Skeletal muscle satellite cell (primary cell): ENCODE measurements at regions not wholly inside any gene's neighbourhood (a gene's known extent, or its start where the extent isn't known, plus 50 kb on each side); places are given as distances from the start of the nearest gene placed in this dataset.

ENCODE experiments used
- H3K27me3 ChIP-seq: 2 replicates; pipeline ENCODE4 v1.7.0; 2013; ENCODE audit warnings: low read length; ENCODE audit not compliant: control insufficient read depth, insufficient read depth
- H3K36me3 ChIP-seq: 2 replicates; pipeline ENCODE4 v1.7.0; 2013; ENCODE audit warnings: mild to moderate bottlenecking, control low read depth, low read length; ENCODE audit not compliant: insufficient read depth
- H3K4me1 ChIP-seq: 2 replicates; pipeline ENCODE4 v1.7.0; 2013; ENCODE audit warnings: low read length; ENCODE audit not compliant: control insufficient read depth, insufficient read depth
- H3K4me2 ChIP-seq: 2 replicates; pipeline ENCODE4 v1.7.0; 2013; ENCODE audit warnings: mild to moderate bottlenecking, low read length
- H3K4me3 ChIP-seq: 2 replicates; pipeline ENCODE4 v1.7.0; 2013; ENCODE audit warnings: low read length
- H3K9ac ChIP-seq: 2 replicates; pipeline ENCODE4 v1.7.0; 2013; ENCODE audit warnings: mild to moderate bottlenecking, low read depth, low read length, moderate library complexity
- H3K9me3 ChIP-seq: replicated peaks from 2 replicates; pipeline ENCODE4 v1.7.0; 2013; ENCODE audit warnings: mild to moderate bottlenecking, control low read depth, low read length

- Histone ChIP-seq H3K36me3 (no peaks in the 10 kb centered on the region), H3K4me1 (no peaks in the 10 kb centered on the region), H3K27me3 (no peaks in the 10 kb centered on the region), H3K4me2 (no peak overlapping the region), H3K9ac (no peak overlapping the region), H3K9me3 (no peaks in the 10 kb centered on the region), H3K4me3 (no peak overlapping the region)
These were observed 83.5 kb upstream of the GREM2 start for GRCh38 chr1:240695416-240695815.

GRCh38 chr1:240693844-240694243 is 81.9 kb upstream of the GREM2 start:
- Histone ChIP-seq H3K9ac (no peak overlapping the region), H3K4me3 (no peak overlapping the region), H3K27me3 (no peaks in the 10 kb centered on the region), H3K4me1 (no peaks in the 10 kb centered on the region), H3K36me3 (no peaks in the 10 kb centered on the region), H3K4me2 (no peak overlapping the region), H3K9me3 (no peaks in the 10 kb centered on the region)

- Histone ChIP-seq H3K36me3 (no peaks in the 10 kb centered on the region), H3K4me1 (no peaks in the 10 kb centered on the region), H3K4me2 (no peak overlapping the region), H3K9ac (no peak overlapping the region), H3K9me3 (no peaks in the 10 kb centered on the region), H3K4me3 (no peak overlapping the region), H3K27me3 (no peaks in the 10 kb centered on the region)
These were observed 81.1 kb upstream of the GREM2 start for GRCh38 chr1:240693036-240693435.

- Histone ChIP-seq H3K4me1 (no peaks in the 10 kb centered on the region), H3K9me3 (no peaks in the 10 kb centered on the region), H3K27me3 (no peaks in the 10 kb centered on the region), H3K9ac (no peak overlapping the region), H3K36me3 (no peaks in the 10 kb centered on the region), H3K4me3 (no peak overlapping the region), H3K4me2 (peak overlapping the region; percentile 10)
These were observed 80.2 kb upstream of the GREM2 start for GRCh38 chr1:240691909-240692705.

- H3K4me3 ChIP-seq, result no peak overlapping the region
- H3K9ac ChIP-seq, result no peak overlapping the region
- H3K4me2 ChIP-seq, result no peak overlapping the region
- H3K9me3 ChIP-seq, result no peaks in the 10 kb centered on the region
- H3K36me3 ChIP-seq, result no peaks in the 10 kb centered on the region
- H3K4me1 ChIP-seq, result no peaks in the 10 kb centered on the region
- no peaks in the 10 kb centered on the region for H3K27me3 ChIP-seq
These were observed 79.5 kb upstream of the GREM2 start for GRCh38 chr1:240691501-240691900.

- no peaks in the 10 kb centered on the region for H3K36me3 ChIP-seq
- no peaks in the 10 kb centered on the region for H3K9me3 ChIP-seq
- H3K4me3 ChIP-seq, result no peak overlapping the region
- no peak overlapping the region for H3K9ac ChIP-seq
- no peak overlapping the region for H3K4me2 ChIP-seq
- no peaks in the 10 kb centered on the region for H3K27me3 ChIP-seq
- H3K4me1 ChIP-seq, result no peaks in the 10 kb centered on the region
These were observed 75.9 kb upstream of the GREM2 start for GRCh38 chr1:240687820-240688219.

GRCh38 chr1:240683576-240683975 is 71.6 kb upstream of the GREM2 start:
- Histone ChIP-seq H3K36me3 (no peaks in the 10 kb centered on the region), H3K4me1 (no peaks in the 10 kb centered on the region), H3K9me3 (no peaks in the 10 kb centered on the region), H3K9ac (no peak overlapping the region), H3K4me2 (no peak overlapping the region), H3K27me3 (no peaks in the 10 kb centered on the region), H3K4me3 (no peak overlapping the region)

GRCh38 chr1:240682859-240683242 is 70.9 kb upstream of the GREM2 start:
- Histone ChIP-seq H3K27me3 (no peaks in the 10 kb centered on the region), H3K36me3 (no peaks in the 10 kb centered on the region), H3K4me1 (no peaks in the 10 kb centered on the region), H3K4me3 (no peak overlapping the region), H3K4me2 (no peak overlapping the region), H3K9me3 (no peaks in the 10 kb centered on the region), H3K9ac (no peak overlapping the region)

- H3K9me3 ChIP-seq, result no peaks in the 10 kb centered on the region
These were observed 70.4 kb upstream of the GREM2 start for GRCh38 chr1:240682166-240682858.

GRCh38 chr1:240672132-240672811 is 60.3 kb upstream of the GREM2 start:
- Histone ChIP-seq H3K4me2 (no peak overlapping the region), H3K4me1 (no peaks in the 10 kb centered on the region), H3K9ac (no peak overlapping the region), H3K36me3 (no peaks in the 10 kb centered on the region), H3K27me3 (peaks cover 3% of the 10 kb centered on the region), H3K9me3 (no peaks in the 10 kb centered on the region), H3K4me3 (no peak overlapping the region)

More at GRCh38 chr1:240682166-240682858, 70.4 kb upstream of the GREM2 start:
- no peaks in the 10 kb centered on the region for H3K36me3 ChIP-seq
- H3K27me3 ChIP-seq, result no peaks in the 10 kb centered on the region
- H3K4me2 ChIP-seq, result no peak overlapping the region
- no peaks in the 10 kb centered on the region for H3K4me1 ChIP-seq
- H3K4me3 ChIP-seq, result no peak overlapping the region
- no peak overlapping the region for H3K9ac ChIP-seq

GRCh38 chr1:240667351-240667750 is 55.4 kb upstream of the GREM2 start:
- no peak overlapping the region for H3K4me3 ChIP-seq
- no peaks in the 10 kb centered on the region for H3K4me1 ChIP-seq
- H3K9ac ChIP-seq, result no peak overlapping the region
- peaks cover 3% of the 10 kb centered on the region for H3K27me3 ChIP-seq
- H3K9me3 ChIP-seq, result no peaks in the 10 kb centered on the region
- H3K4me2 ChIP-seq, result no peak overlapping the region
- H3K36me3 ChIP-seq, result no peaks in the 10 kb centered on the region
